Progenitor cell of endocrine pancreas (in vitro differentiated cells): ENCODE measurements at regions not wholly inside any gene's neighbourhood (a gene's known extent, or its start where the extent isn't known, plus 50 kb on each side); places are given as distances from the start of the nearest gene placed in this dataset.

Experiments
- DNase-seq: peaks from one replicate; pipeline ENCODE4 v3.0.0; 2021; ENCODE audit warnings: low spot score; ENCODE audit not compliant: unreplicated experiment
- H3K27ac Mint-ChIP-seq: 2 replicates; pipeline ENCODE4 v1.8.0; 2021; ENCODE audit warnings: mild to moderate bottlenecking, moderate library complexity, mixed read lengths
- H3K27me3 Mint-ChIP-seq: 2 replicates; pipeline ENCODE4 v1.8.0; 2021; ENCODE audit warnings: mixed read lengths
- H3K36me3 Mint-ChIP-seq: 2 replicates; pipeline ENCODE4 v1.8.0; 2022; ENCODE audit warnings: mixed read lengths; ENCODE audit not compliant: insufficient read depth
- H3K4me1 Mint-ChIP-seq: 2 replicates; pipeline ENCODE4 v1.8.0; 2021; ENCODE audit warnings: low read depth, mixed read lengths
- H3K4me3 Mint-ChIP-seq: 2 replicates; pipeline ENCODE4 v1.8.0; 2021; ENCODE audit warnings: low read depth, mild to moderate bottlenecking, moderate library complexity, mixed read lengths
- H3K9me3 Mint-ChIP-seq: 2 replicates; pipeline ENCODE4 v1.8.0; 2021; ENCODE audit warnings: low read depth, mixed read lengths
- CTCF ChIP-seq: fragments of 200-600 bp; sonication (generic); IDR thresholded peaks from one replicate; pipeline ENCODE4 v1.5.0; 2021; ENCODE audit warnings: antibody characterized with exemption, mild to moderate bottlenecking; ENCODE audit not compliant: unreplicated experiment

GRCh38 chr22:22042599-22043295 is 60.2 kb upstream of the TOP3B start:
- H3K36me3 Mint-ChIP-seq, result no peaks in the 10 kb centered on the region
- no peak overlapping the region for H3K27ac Mint-ChIP-seq
- H3K4me1 Mint-ChIP-seq, result no peaks in the 10 kb centered on the region
- no peak for DNase-seq
- TF ChIP-seq CTCF, result no peak
- H3K4me3 Mint-ChIP-seq, result no peak overlapping the region
- H3K9me3 Mint-ChIP-seq, result no peaks in the 10 kb centered on the region
- H3K27me3 Mint-ChIP-seq, result peaks cover 64% of the 10 kb centered on the region

GRCh38 chr22:22042009-22042408 is 59.4 kb upstream of the TOP3B start:
- H3K4me3 Mint-ChIP-seq, result no peak overlapping the region

GRCh38 chr22:22040908-22041307 is 58.3 kb upstream of the TOP3B start:
- TF ChIP-seq CTCF, result no peak
- Mint-ChIP-seq H3K27me3 (peaks cover 52% of the 10 kb centered on the region), H3K4me1 (no peaks in the 10 kb centered on the region), H3K9me3 (no peaks in the 10 kb centered on the region), H3K36me3 (no peaks in the 10 kb centered on the region), H3K4me3 (no peak overlapping the region), H3K27ac (no peak overlapping the region)
- DNase-seq, result no peak

More at GRCh38 chr22:22042009-22042408, 59.4 kb upstream of the TOP3B start:
- TF ChIP-seq CTCF, result no peak
- Mint-ChIP-seq H3K27ac (no peak overlapping the region), H3K4me1 (no peaks in the 10 kb centered on the region), H3K36me3 (no peaks in the 10 kb centered on the region), H3K9me3 (no peaks in the 10 kb centered on the region), H3K27me3 (peaks cover 60% of the 10 kb centered on the region)
- DNase-seq, result no peak

GRCh38 chr22:22040472-22040871 is 57.9 kb upstream of the TOP3B start:
- H3K27ac Mint-ChIP-seq, result no peak overlapping the region
- no peak overlapping the region for H3K4me3 Mint-ChIP-seq
- H3K9me3 Mint-ChIP-seq, result no peaks in the 10 kb centered on the region
- TF ChIP-seq CTCF, result no peak
- H3K36me3 Mint-ChIP-seq, result no peaks in the 10 kb centered on the region
- no peaks in the 10 kb centered on the region for H3K4me1 Mint-ChIP-seq
- no peak for DNase-seq
- H3K27me3 Mint-ChIP-seq, result peaks cover 52% of the 10 kb centered on the region

GRCh38 chr22:22039286-22040074 is 56.9 kb upstream of the TOP3B start:
- Mint-ChIP-seq H3K4me3 (no peak overlapping the region), H3K4me1 (no peaks in the 10 kb centered on the region), H3K36me3 (no peaks in the 10 kb centered on the region), H3K27ac (no peak overlapping the region), H3K9me3 (no peaks in the 10 kb centered on the region), H3K27me3 (peaks cover 53% of the 10 kb centered on the region)
- no peak for TF ChIP-seq CTCF
- DNase-seq, result no peak
